K562 (cell line): ENCODE measurements at regions not wholly inside any gene's neighbourhood (a gene's known extent, or its start where the extent isn't known, plus 50 kb on each side); places are given as distances from the start of the nearest gene placed in this dataset.

Experiments used
- ATAC-seq: fragments of 200-7000 bp; cut with Tn5 transposase; 3 replicates; pipeline ENCODE4 v1.9.1; 2020; ENCODE audit warnings: moderate library complexity
- BruUV-seq: library from RNA; stranded (reverse); fragments of 400-500 nt; replicated peaks from 2 replicates; lab custom pipeline; 2021; lab: Mats Ljungman, UMichigan
- CTCF ChIA-PET: fragments of 300-600 bp; formaldehyde crosslinking; extraction: SDS; loops from one replicate; lab custom pipeline; 2021; ENCODE audit warnings: low intra/inter-chr PET ratio; lab: Yijun Ruan, JAX
- POLR2A ChIA-PET: fragments of 300-600, 350-650 bp; sonication (Branson Sonifier 250); formaldehyde crosslinking; extraction: SDS; loops from one replicate; lab custom pipeline; 2021; ENCODE audit warnings: antibody characterized with exemption, inconsistent platforms; lab: Yijun Ruan, JAX
- DNase-seq, 4 experiments: peaks; one replicate each; pipeline versions ENCODE4 v3.0.0 to v3.0.0-alpha.2; 2011 to 2018; ENCODE audit warnings: low spot score in 3 of 4, mixed read lengths in 3 of 4; ENCODE audit errors: extremely low read depth in 1 of 4
- FAIRE-seq: peaks from 2 replicates; lab custom pipeline; 2011; peaks lifted over from hg19 to GRCh38; lab: Jason Lieb, UNC
- H2AFZ ChIP-seq: 2 replicates; pipeline ENCODE4 v1.6.0; 2011; ENCODE audit warnings: low read depth, low read length, control low read depth, inconsistent platforms
- H3K27ac ChIP-seq: fragments of 200-600 bp; 3 replicates; pipeline ENCODE4 v1.8.0; 2011; ENCODE audit warnings: low read depth, mild to moderate bottlenecking, control low read depth, inconsistent platforms, low read length, moderate library complexity, mixed read lengths; ENCODE audit errors: extremely low read depth
- H3K27me3 ChIP-seq, 2 experiments: fragments of 300-600 bp in 1 of 2; 2 replicates in 1 of 2; 3 replicates in 1 of 2; pipeline versions ENCODE4 v1.6.0 to v1.8.0; 2011; ENCODE audit warnings: inconsistent platforms in 2 of 2, low read length in 2 of 2, mild to moderate bottlenecking in 1 of 2, mixed read lengths in 1 of 2, moderate library complexity in 1 of 2; ENCODE audit not compliant: control insufficient read depth in 2 of 2, insufficient read depth in 2 of 2
- H3K36me3 ChIP-seq: fragments of 300-600 bp; 3 replicates; pipeline ENCODE4 v1.8.0; 2011; ENCODE audit warnings: mild to moderate bottlenecking, low read length, inconsistent platforms; ENCODE audit not compliant: control insufficient read depth, insufficient read depth
- H3K4me1 ChIP-seq, 2 experiments: fragments of 200-600 bp in 1 of 2; replicated peaks in 1 of 2; 2 replicates in 1 of 2; 3 replicates in 1 of 2; pipeline versions ENCODE4 v1.5.1 to v1.8.0; 2011; ENCODE audit warnings: inconsistent platforms in 2 of 2, low read length in 2 of 2, mild to moderate bottlenecking in 1 of 2, mixed read lengths in 1 of 2, moderate library complexity in 1 of 2; ENCODE audit not compliant: control insufficient read depth in 2 of 2, insufficient read depth in 2 of 2
- H3K4me2 ChIP-seq: 2 replicates; pipeline ENCODE4 v1.6.1; 2011; ENCODE audit warnings: low read length, control low read depth, inconsistent platforms, mixed read lengths; ENCODE audit not compliant: insufficient read depth
- H3K4me3 ChIP-seq: fragments of 200-600 bp; sonication (generic), shearing (Covaris generic); 2 replicates; pipeline ENCODE4 v1.5.1; 2016; ENCODE audit warnings: control low read depth, inconsistent platforms
- H3K79me2 ChIP-seq: fragments of 200-600 bp; 3 replicates; pipeline ENCODE4 v1.8.0; 2011; ENCODE audit warnings: low read length, inconsistent platforms; ENCODE audit not compliant: control insufficient read depth, insufficient read depth
- H3K9ac ChIP-seq, 2 experiments: 2 replicates each; pipeline versions ENCODE4 v1.6.0 to v1.6.1; 2011; ENCODE audit warnings: low read depth in 2 of 2, low read length in 2 of 2, control low read depth in 1 of 2, inconsistent platforms in 1 of 2, mild to moderate bottlenecking in 1 of 2, mixed read lengths in 1 of 2; ENCODE audit not compliant: insufficient read depth in 1 of 2
- H3K9me1 ChIP-seq: one replicate; pipeline ENCODE4 v1.6.0; 2011; ENCODE audit warnings: inconsistent platforms, mild to moderate bottlenecking, low read length, moderate library complexity; ENCODE audit not compliant: control insufficient read depth, insufficient read depth
- H3K9me3 ChIP-seq: replicated peaks from 2 replicates; pipeline ENCODE4 v1.5.1; 2011; ENCODE audit warnings: low read depth, low read length, inconsistent platforms; ENCODE audit not compliant: control insufficient read depth, insufficient read depth
- H4K20me1 ChIP-seq: replicated peaks from 2 replicates; pipeline ENCODE4 v1.6.1; 2011; ENCODE audit warnings: low read length, inconsistent platforms, mixed read lengths; ENCODE audit not compliant: control insufficient read depth, insufficient read depth
- CBFA2T3 ChIP-seq: fragments of 450-650 bp; IDR thresholded peaks from 2 replicates; pipeline ENCODE4 v1.6.1; 2017
- CXXC5 ChIP-seq: fragments of 250-450 bp; sonication (Bioruptor Pico); IDR thresholded peaks from 2 replicates; pipeline ENCODE4 v1.8.0; 2022; ENCODE audit warnings: inconsistent platforms, mild to moderate bottlenecking, moderate library complexity
- HDGF ChIP-seq: fragments of 450-650 bp; IDR thresholded peaks from 2 replicates; pipeline ENCODE4 v1.6.1; 2016
- MXI1 ChIP-seq: IDR thresholded peaks from 2 replicates; pipeline ENCODE4 v1.6.1; 2011; ENCODE audit warnings: low read depth, mild to moderate bottlenecking, improper control_type of control experiment, low read length
- RBM17 ChIP-seq: fragments of 200-400 bp; formaldehyde crosslinking; IDR thresholded peaks from 2 replicates; pipeline ENCODE4 v1.6.1; 2017; ENCODE audit warnings: low read depth, mild to moderate bottlenecking, low read length, borderline replicate concordance
- SIN3B ChIP-seq: fragments of 450-650 bp; IDR thresholded peaks from 2 replicates; pipeline ENCODE4 v1.6.1; 2017; ENCODE audit warnings: low read depth, mild to moderate bottlenecking, moderate library complexity
- ZBED1 ChIP-seq: IDR thresholded peaks from 2 replicates; pipeline ENCODE4 v1.6.1; 2014
- WGBS: fragments of 100-300 bp; shearing (Covaris generic); methylation state at CpG from one replicate; pipeline ENCODE4 v1.1.6; 2016; ENCODE audit warnings: low coverage, mixed read lengths; ENCODE audit not compliant: insufficient coverage; ENCODE audit errors: missing lambda C conversion rate; 5-methylcytosine and 5-hydroxymethylcytosine counted together
- in situ Hi-C: fragments of 300-500 bp; cut with MboI; formaldehyde crosslinking; loops from 4 replicates; pipeline ENCODE4 v1.15.0; 2018; ENCODE audit warnings: inconsistent platforms, mixed read lengths
- intact Hi-C: fragments of 100-400 bp; cut with micrococcal nuclease; formaldehyde crosslinking; loops from 2 replicates; pipeline ENCODE4 v1.14.2; 2022
- TF ChIP-seq, protein P1 (sequence below): sonication (generic); formaldehyde crosslinking; IDR thresholded peaks from 2 replicates; pipeline ENCODE4 v1.8.1; 2022; ENCODE audit warnings: missing genetic modification reagents

DNA sequence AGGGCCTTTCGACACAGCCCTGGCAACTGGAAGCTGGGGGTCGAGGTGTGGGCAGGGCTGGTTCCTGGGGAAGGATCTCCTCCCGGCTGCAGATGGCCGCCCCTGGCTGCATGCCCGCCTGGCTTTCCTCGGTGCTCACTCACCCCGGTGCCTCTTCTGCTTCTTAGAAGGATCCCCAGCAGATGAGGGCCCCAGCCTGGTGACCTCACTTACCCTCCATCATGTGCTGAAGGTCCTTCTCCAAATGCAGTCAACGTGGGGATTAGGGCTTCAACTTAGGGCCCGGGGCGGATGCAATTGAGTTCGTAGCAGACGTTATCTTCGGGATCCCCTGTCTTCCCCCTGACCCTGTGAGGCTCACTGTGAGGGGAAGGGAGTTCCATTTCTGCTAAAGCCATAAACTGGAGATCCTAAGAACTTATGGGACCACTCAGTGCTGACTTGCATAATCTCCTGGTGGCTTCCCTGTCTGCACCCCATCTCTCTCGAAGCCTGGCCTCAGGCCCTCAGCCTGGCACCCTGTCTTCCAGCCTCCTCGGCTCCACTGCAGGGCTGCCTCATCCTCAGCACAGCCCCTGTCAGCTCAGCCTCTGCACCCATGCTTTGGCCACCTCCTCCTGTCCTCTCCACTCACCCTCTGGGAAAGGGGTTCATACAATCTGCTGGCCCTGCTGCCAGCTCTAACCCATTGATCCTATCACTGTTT is 92.6 kb downstream of the THBS2 start:
- DNase-seq (no peak), ATAC-seq (no peak), FAIRE-seq (no peak)
- Histone ChIP-seq H3K27me3 (peaks cover 78 to 83% of the 10 kb centered on the region in 2 experiments), H3K4me1 (no peaks in the 10 kb centered on the region; a peak in 1 of 5 replicates), H3K9me1 (no peaks in the 10 kb centered on the region), H3K9ac (no peak overlapping the region), H2AFZ (no peak overlapping the region), H3K4me3 (no peak overlapping the region), H3K79me2 (no peaks in the 10 kb centered on the region), H3K27ac (no peak overlapping the region), H4K20me1 (peaks cover 19% of the 10 kb centered on the region), H3K9me3 (no peaks in the 10 kb centered on the region), H3K4me2 (no peak overlapping the region), H3K36me3 (no peaks in the 10 kb centered on the region)
- TF ChIP-seq ZBED1 (no peak), CXXC5 (no peak), RBM17 (no peak), HDGF (no peak), MXI1 (no peak), SIN3B (no peak), CBFA2T3 (no peak)
- TF ChIP-seq, protein P1, sequence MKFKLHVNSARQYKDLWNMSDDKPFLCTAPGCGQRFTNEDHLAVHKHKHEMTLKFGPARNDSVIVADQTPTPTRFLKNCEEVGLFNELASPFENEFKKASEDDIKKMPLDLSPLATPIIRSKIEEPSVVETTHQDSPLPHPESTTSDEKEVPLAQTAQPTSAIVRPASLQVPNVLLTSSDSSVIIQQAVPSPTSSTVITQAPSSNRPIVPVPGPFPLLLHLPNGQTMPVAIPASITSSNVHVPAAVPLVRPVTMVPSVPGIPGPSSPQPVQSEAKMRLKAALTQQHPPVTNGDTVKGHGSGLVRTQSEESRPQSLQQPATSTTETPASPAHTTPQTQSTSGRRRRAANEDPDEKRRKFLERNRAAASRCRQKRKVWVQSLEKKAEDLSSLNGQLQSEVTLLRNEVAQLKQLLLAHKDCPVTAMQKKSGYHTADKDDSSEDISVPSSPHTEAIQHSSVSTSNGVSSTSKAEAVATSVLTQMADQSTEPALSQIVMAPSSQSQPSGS (CRISPR knock-in tag), result no peak
- ChIA-PET CTCF (no interaction called here), POLR2A (no interaction called here)
- 0% methylated on average over 13 of the region's 15 CpGs for WGBS
- BruUV-seq, result no TSS peak
- in situ Hi-C loops (no loop called here), intact Hi-C loops (no loop called here)
